ENCODE measurements at regions not wholly inside any gene's neighbourhood (a gene's known extent, or its start where the extent isn't known, plus 50 kb on each side); places are given as distances from the start of the nearest gene placed in this dataset.

DNA sequence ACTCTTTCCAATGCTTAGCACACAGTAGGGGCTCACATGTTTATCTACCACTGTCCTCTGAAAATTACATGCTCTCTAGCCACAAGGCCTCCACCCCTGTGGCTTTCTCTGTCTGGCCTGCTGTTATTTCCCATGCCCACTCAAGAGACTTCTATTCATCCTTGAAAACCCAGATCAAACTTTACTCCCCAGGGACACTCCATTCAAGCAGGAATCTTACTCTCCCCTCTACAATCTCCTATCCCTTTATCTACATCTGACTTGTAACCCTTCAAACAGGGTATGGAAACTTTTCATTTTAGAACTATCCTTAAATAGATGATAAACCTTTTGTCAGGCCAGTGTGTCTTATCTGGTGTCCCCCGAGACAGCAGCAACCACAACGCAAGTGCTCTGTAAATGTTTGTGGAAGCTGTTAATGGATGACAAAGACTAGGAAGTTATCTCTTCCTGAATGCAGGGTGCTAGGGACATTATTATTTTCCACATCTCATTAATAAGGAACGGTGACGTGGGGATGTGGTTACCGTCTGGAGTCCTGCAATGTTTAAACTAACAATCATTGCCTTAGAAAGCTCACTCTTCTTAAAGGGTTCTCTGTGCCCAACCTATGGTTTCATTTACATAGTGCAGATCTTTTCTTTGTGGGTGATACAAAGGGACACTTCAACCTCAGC, 322.3 kb downstream of the ARRDC4 start:
- ATAC-seq (no peak), DNase-seq (no peak)
- Histone ChIP-seq H3K27ac (no peak overlapping the region), H3K4me3 (no peak overlapping the region), H3K4me1 (no peaks in the 10 kb centered on the region), H3K9me3 (no peaks in the 10 kb centered on the region), H3K36me3 (no peaks in the 10 kb centered on the region), H3K27me3 (no peaks in the 10 kb centered on the region)
- TF ChIP-seq, protein P1, sequence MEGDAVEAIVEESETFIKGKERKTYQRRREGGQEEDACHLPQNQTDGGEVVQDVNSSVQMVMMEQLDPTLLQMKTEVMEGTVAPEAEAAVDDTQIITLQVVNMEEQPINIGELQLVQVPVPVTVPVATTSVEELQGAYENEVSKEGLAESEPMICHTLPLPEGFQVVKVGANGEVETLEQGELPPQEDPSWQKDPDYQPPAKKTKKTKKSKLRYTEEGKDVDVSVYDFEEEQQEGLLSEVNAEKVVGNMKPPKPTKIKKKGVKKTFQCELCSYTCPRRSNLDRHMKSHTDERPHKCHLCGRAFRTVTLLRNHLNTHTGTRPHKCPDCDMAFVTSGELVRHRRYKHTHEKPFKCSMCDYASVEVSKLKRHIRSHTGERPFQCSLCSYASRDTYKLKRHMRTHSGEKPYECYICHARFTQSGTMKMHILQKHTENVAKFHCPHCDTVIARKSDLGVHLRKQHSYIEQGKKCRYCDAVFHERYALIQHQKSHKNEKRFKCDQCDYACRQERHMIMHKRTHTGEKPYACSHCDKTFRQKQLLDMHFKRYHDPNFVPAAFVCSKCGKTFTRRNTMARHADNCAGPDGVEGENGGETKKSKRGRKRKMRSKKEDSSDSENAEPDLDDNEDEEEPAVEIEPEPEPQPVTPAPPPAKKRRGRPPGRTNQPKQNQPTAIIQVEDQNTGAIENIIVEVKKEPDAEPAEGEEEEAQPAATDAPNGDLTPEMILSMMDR (IDR thresholded peaks at IDR 0.05): no peak
- intact Hi-C loops (cut with DNase I): no loop called here

DNA sequence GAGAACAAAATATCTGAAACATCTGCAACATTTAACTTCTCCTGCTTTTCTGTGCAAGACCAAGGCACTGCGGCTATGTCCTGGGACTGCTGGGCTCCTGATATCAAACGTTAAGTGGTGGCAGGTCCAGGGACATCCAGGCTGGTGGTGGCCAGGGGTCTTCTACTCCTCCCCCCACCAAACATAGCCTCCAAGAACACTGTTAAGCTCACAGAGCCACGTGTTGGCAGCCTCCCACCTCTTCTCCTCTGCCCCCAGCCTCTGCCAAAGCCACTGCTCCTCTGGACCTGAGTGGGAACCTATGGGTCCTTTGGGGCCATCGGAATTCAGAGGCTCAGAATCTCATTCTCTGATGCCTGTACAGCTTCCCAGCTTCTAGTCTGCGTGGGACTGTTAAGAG, 325.7 kb downstream of the ARRDC4 start:
- H3K9me3 ChIP-seq: no peaks in the 10 kb centered on the region
- no peaks in the 10 kb centered on the region for H3K4me1 ChIP-seq
- no peaks in the 10 kb centered on the region for H3K36me3 ChIP-seq
- intact Hi-C loops (cut with DNase I): no loop called here
- DNase-seq: no peak
- no peak overlapping the region for H3K4me3 ChIP-seq
- peaks cover 18% of the 10 kb centered on the region for H3K27me3 ChIP-seq
- H3K27ac ChIP-seq: no peak overlapping the region
- ATAC-seq: no peak
- TF ChIP-seq, protein P1 (IDR thresholded peaks at IDR 0.05): no peak

DNA sequence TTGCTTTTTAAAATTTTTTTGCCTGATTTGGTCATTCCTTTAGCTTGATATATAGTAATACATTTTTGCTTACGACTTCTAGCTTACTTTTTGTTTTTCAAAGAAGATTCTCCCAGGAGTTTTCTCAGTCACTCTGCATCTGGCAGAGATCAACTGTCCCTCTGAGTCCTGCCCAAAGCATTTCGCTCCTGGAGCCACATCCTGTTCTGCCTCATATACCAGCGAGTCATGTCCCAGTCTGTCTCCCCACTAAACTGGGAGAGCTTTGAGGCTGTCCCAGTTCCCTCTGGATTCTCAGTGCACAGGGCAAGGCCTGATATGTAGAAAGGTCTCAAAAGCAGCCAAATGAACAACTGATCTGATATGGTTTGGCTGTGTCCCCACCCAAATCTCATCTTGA, 326.3 kb downstream of the ARRDC4 start:
- Histone ChIP-seq H3K9me3 (no peaks in the 10 kb centered on the region), H3K36me3 (no peaks in the 10 kb centered on the region), H3K4me1 (no peaks in the 10 kb centered on the region), H3K27ac (no peak overlapping the region), H3K4me3 (no peak overlapping the region), H3K27me3 (peaks cover 18% of the 10 kb centered on the region)
- intact Hi-C loops (cut with DNase I): no loop called here
- TF ChIP-seq, protein P1 (IDR thresholded peaks at IDR 0.05): no peak
- DNase-seq: no peak
- no peak for ATAC-seq

DNA sequence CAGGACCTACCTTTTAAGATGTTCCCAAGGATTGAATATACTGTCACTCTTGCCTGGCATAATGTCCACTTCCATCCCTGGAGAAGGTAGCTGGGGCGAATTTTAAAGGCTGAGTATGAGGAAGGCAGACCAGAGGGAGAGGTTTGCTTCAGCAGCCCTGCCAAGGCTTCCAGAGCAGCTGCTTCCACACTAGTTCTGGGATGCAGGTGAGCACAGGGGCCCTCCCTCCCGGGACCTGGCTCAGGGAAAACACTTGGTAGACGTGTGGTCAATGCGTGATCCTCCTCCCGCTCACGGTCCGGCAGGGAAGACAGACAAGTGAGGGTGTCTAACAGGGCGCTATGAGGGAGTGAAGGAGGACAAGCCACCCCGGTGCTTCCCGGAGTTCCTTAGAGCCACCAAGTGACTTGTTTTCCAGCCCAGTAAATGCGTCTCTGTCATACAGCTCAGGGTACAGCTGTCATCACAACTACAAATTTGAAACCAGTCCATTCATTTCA, 327.6 kb downstream of the ARRDC4 start:
- H3K4me3 ChIP-seq: no peak overlapping the region
- intact Hi-C loops (cut with DNase I): no loop called here
- H3K27ac ChIP-seq: no peak overlapping the region
- no peaks in the 10 kb centered on the region for H3K9me3 ChIP-seq
- no peaks in the 10 kb centered on the region for H3K36me3 ChIP-seq
- DNase-seq (no peak), ATAC-seq (no peak)
- TF ChIP-seq, protein P1 (IDR thresholded peaks at IDR 0.05): no peak
- no peaks in the 10 kb centered on the region for H3K4me1 ChIP-seq
- peaks cover 29% of the 10 kb centered on the region for H3K27me3 ChIP-seq

DNA sequence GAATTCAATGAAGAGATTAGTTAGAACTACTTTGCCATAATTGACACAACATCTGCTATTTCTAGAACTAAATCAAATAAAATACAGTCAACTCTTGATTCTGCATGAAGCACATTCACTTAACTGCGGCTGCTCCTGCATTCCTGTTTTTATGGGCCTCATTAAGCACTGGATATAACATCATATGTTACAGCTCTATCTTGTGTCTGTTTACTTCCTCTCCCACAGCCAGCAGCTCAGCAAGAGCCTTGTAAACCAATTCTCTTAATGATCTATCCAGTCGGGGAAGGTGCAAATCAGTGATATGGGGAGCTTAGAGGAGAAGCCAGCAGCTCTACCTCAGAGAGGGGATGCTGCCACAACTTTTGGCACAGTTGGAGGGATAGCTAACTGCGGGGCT, 329.2 kb downstream of the ARRDC4 start:
- TF ChIP-seq, protein P1 (IDR thresholded peaks at IDR 0.05): no peak
- Histone ChIP-seq H3K9me3 (no peaks in the 10 kb centered on the region), H3K4me3 (no peak overlapping the region), H3K27me3 (peaks cover 29% of the 10 kb centered on the region), H3K27ac (no peak overlapping the region), H3K4me1 (no peaks in the 10 kb centered on the region), H3K36me3 (no peaks in the 10 kb centered on the region)
- intact Hi-C loops (cut with DNase I): no loop called here
- ATAC-seq: no peak
- no peak for DNase-seq
